ENCODE measurements at regions not wholly inside any gene's neighbourhood (a gene's known extent, or its start where the extent isn't known, plus 50 kb on each side); places are given as distances from the start of the nearest gene placed in this dataset.
"Not testable (repeated sequence)": the region's sequence is repeated elsewhere in the genome, so short reads cannot be mapped to it uniquely, and the experiment has no call there.

GRCh38 chr7:79513261-79513660, 59.8 kb upstream of the MAGI2 start:
- no peaks in the 10 kb centered on the region for H3K9me1 ChIP-seq (replicated peaks; ENCODE audit: control insufficient read depth, extremely low read depth, insufficient read depth, low read length)
- no peak overlapping the region for H3K4me3 ChIP-seq (replicated peaks in 1 of 3; ENCODE audit: insufficient read depth in 1 of 3, low read depth in 1 of 3, low read length in 3 of 3)
- H3K27ac ChIP-seq (ENCODE audit: insufficient read depth, low read depth, low read length): no peak overlapping the region
- no peaks in the 10 kb centered on the region for H4K20me1 ChIP-seq (replicated peaks; ENCODE audit: control insufficient read depth, extremely low read depth, insufficient read depth, low read length)
- no peaks in the 10 kb centered on the region for H3K4me1 ChIP-seq (ENCODE audit: control insufficient read depth, extremely low read depth, insufficient read depth, low read length)
- no peaks in the 10 kb centered on the region for H3K9me3 ChIP-seq (replicated peaks; ENCODE audit: control insufficient read depth, insufficient read depth, low read length)
- TF ChIP-seq JUN (IDR thresholded peaks at IDR 0.05; ENCODE audit: borderline replicate concordance, insufficient read depth, insufficient read length, low read depth) (no peak), EZH2 (IDR thresholded peaks at IDR 0.05; ENCODE audit: borderline replicate concordance, low read depth, low read length, severe bottlenecking) (no peak), MYC (IDR thresholded peaks at IDR 0.05; ENCODE audit: low read depth, low read length) (no peak), POLR2AphosphoS5 (IDR thresholded peaks at IDR 0.05; ENCODE audit: insufficient read depth, low read depth, low read length) (no peak), FOS (IDR thresholded peaks at IDR 0.05; ENCODE audit: borderline replicate concordance, insufficient read depth, low read length) (no peak), CTCF (IDR thresholded peaks at IDR 0.05; ENCODE audit: extremely low read depth in 1 of 2, insufficient read depth in 1 of 2, low read depth in 1 of 2, low read length in 2 of 2) (no peak)
- no peak overlapping the region for H2AFZ ChIP-seq (ENCODE audit: low read depth, low read length)
- H3K27me3 ChIP-seq (ENCODE audit: control insufficient read depth in 2 of 2, insufficient read depth in 2 of 2, low read length in 2 of 2): no peaks in the 10 kb centered on the region
- H3K9ac ChIP-seq (replicated peaks; ENCODE audit: extremely low read depth, insufficient read depth, low read length): no peak overlapping the region
- no peak for DNase-seq (ENCODE audit: low read depth, low spot score)
- dilution Hi-C loops (cut with MboI; ENCODE audit: extremely low pct_ligation_motif_present, low sequenced_read_pairs): no loop called here
- H3K4me2 ChIP-seq (ENCODE audit: insufficient read depth, low read length): no peak overlapping the region
- CTCF ChIA-PET: no interaction called here
- POLR2A ChIA-PET: no interaction called here
- BruUV-seq (replicated peaks): no TSS peak
- no peak for FAIRE-seq
- H3K79me2 ChIP-seq (ENCODE audit: control insufficient read depth, insufficient read depth, low read length): no peaks in the 10 kb centered on the region
- intact Hi-C loops (cut with micrococcal nuclease): no loop called here
- no peaks in the 10 kb centered on the region for H3K36me3 ChIP-seq (ENCODE audit: control insufficient read depth in 2 of 2, extremely low read depth in 1 of 2, insufficient read depth in 2 of 2, low read length in 2 of 2)

- H3K36me3 ChIP-seq (ENCODE audit: control insufficient read depth in 2 of 2, extremely low read depth in 1 of 2, insufficient read depth in 2 of 2, low read length in 2 of 2): no peaks in the 10 kb centered on the region
- H3K9me1 ChIP-seq (replicated peaks; ENCODE audit: control insufficient read depth, extremely low read depth, insufficient read depth, low read length): no peaks in the 10 kb centered on the region
- H2AFZ ChIP-seq (ENCODE audit: low read depth, low read length): no peak overlapping the region
- intact Hi-C loops (cut with micrococcal nuclease) (no loop called here), dilution Hi-C loops (cut with MboI; ENCODE audit: extremely low pct_ligation_motif_present, low sequenced_read_pairs) (no loop called here)
- no peaks in the 10 kb centered on the region for H3K4me1 ChIP-seq (ENCODE audit: control insufficient read depth, extremely low read depth, insufficient read depth, low read length)
- H3K79me2 ChIP-seq (ENCODE audit: control insufficient read depth, insufficient read depth, low read length): no peaks in the 10 kb centered on the region
- H3K27me3 ChIP-seq (ENCODE audit: control insufficient read depth in 2 of 2, insufficient read depth in 2 of 2, low read length in 2 of 2): no peaks in the 10 kb centered on the region
- H3K4me3 ChIP-seq (replicated peaks in 1 of 3; ENCODE audit: insufficient read depth in 1 of 3, low read depth in 1 of 3, low read length in 3 of 3): no peak overlapping the region
- no peaks in the 10 kb centered on the region for H4K20me1 ChIP-seq (replicated peaks; ENCODE audit: control insufficient read depth, extremely low read depth, insufficient read depth, low read length)
- H3K27ac ChIP-seq (ENCODE audit: insufficient read depth, low read depth, low read length): no peak overlapping the region
- H3K9me3 ChIP-seq (replicated peaks; ENCODE audit: control insufficient read depth, insufficient read depth, low read length): no peaks in the 10 kb centered on the region
- no peak for DNase-seq (ENCODE audit: low read depth, low spot score)
- H3K9ac ChIP-seq (replicated peaks; ENCODE audit: extremely low read depth, insufficient read depth, low read length): no peak overlapping the region
- POLR2A ChIA-PET: no interaction called here
- CTCF ChIA-PET: no interaction called here
- no peak for TF ChIP-seq MYC (IDR thresholded peaks at IDR 0.05; ENCODE audit: low read depth, low read length)
- FAIRE-seq: no peak
- no peak overlapping the region for H3K4me2 ChIP-seq (ENCODE audit: insufficient read depth, low read length)
- BruUV-seq (replicated peaks): no TSS peak
Measured at GRCh38 chr7:79512261-79512660, 58.8 kb upstream of the MAGI2 start.

GRCh38 chr7:79511056-79511455, 57.6 kb upstream of the MAGI2 start:
- CTCF ChIA-PET; H3K9me3 ChIP-seq (replicated peaks; ENCODE audit: control insufficient read depth, insufficient read depth, low read length); H3K4me1 ChIP-seq (ENCODE audit: control insufficient read depth, extremely low read depth, insufficient read depth, low read length); H3K4me2 ChIP-seq (ENCODE audit: insufficient read depth, low read length); DNase-seq (ENCODE audit: low read depth, low spot score); POLR2A ChIA-PET; H3K79me2 ChIP-seq (ENCODE audit: control insufficient read depth, insufficient read depth, low read length); H2AFZ ChIP-seq (ENCODE audit: low read depth, low read length); H3K27ac ChIP-seq (ENCODE audit: insufficient read depth, low read depth, low read length); H3K36me3 ChIP-seq (ENCODE audit: control insufficient read depth in 2 of 2, extremely low read depth in 1 of 2, insufficient read depth in 2 of 2, low read length in 2 of 2); dilution Hi-C loops (cut with MboI; ENCODE audit: extremely low pct_ligation_motif_present, low sequenced_read_pairs); BruUV-seq (replicated peaks); FAIRE-seq; H3K4me3 ChIP-seq (replicated peaks in 1 of 3; ENCODE audit: insufficient read depth in 1 of 3, low read depth in 1 of 3, low read length in 3 of 3); H4K20me1 ChIP-seq (replicated peaks; ENCODE audit: control insufficient read depth, extremely low read depth, insufficient read depth, low read length); intact Hi-C loops (cut with micrococcal nuclease); H3K9me1 ChIP-seq (replicated peaks; ENCODE audit: control insufficient read depth, extremely low read depth, insufficient read depth, low read length); H3K27me3 ChIP-seq (ENCODE audit: control insufficient read depth in 2 of 2, insufficient read depth in 2 of 2, low read length in 2 of 2); H3K9ac ChIP-seq (replicated peaks; ENCODE audit: extremely low read depth, insufficient read depth, low read length): not testable (repeated sequence)

All from endothelial cell of umbilical vein (primary cell).